SK-N-SH treated with all-trans-retinoic acid at 6 μM for 48 hours (cell line): ENCODE measurements at regions not wholly inside any gene's neighbourhood (a gene's known extent, or its start where the extent isn't known, plus 50 kb on each side); places are given as distances from the start of the nearest gene placed in this dataset.

ENCODE experiments used
- ATAC-seq: fragments of 200-7000 bp; cut with Tn5 transposase; 3 replicates; pipeline ENCODE4 v1.9.1; 2020; ENCODE audit warnings: mild to moderate bottlenecking, moderate library complexity
- ARNTL ChIP-seq: fragments of 450-650 bp; formaldehyde crosslinking; IDR thresholded peaks from 2 replicates; pipeline ENCODE4 v1.5.0; 2020; ENCODE audit warnings: low read depth, mild to moderate bottlenecking, moderate library complexity, borderline replicate concordance
- BACH2 ChIP-seq: fragments of 250-450 bp; sonication (Bioruptor Pico); IDR thresholded peaks from 2 replicates; pipeline ENCODE4 v1.9.0; 2021; ENCODE audit warnings: mild to moderate bottlenecking, borderline replicate concordance
- CSDC2 ChIP-seq: fragments of 250-450 bp; sonication (Bioruptor Pico); IDR thresholded peaks from 2 replicates; pipeline ENCODE4 v1.5.0; 2020; ENCODE audit warnings: mild to moderate bottlenecking, moderate library complexity
- ESRRG ChIP-seq: fragments of 250-450 bp; sonication (Bioruptor Pico); IDR thresholded peaks from 2 replicates; pipeline ENCODE4 v1.6.1; 2021; ENCODE audit warnings: mild to moderate bottlenecking
- GLIS3 ChIP-seq: fragments of 250-450 bp; sonication (Bioruptor Pico); IDR thresholded peaks from 2 replicates; pipeline ENCODE4 v1.5.0; 2020; ENCODE audit warnings: mild to moderate bottlenecking, moderate library complexity
- ISL1 ChIP-seq: fragments of 250-450 bp; sonication (Bioruptor Pico); IDR thresholded peaks from 2 replicates; pipeline ENCODE4 v2.1.2; 2022; ENCODE audit warnings: mild to moderate bottlenecking, moderate library complexity
- OSR1 ChIP-seq: fragments of 250-450 bp; sonication (Bioruptor Pico); IDR thresholded peaks from 2 replicates; pipeline ENCODE4 v1.8.0; 2022; ENCODE audit warnings: moderate library complexity, mild to moderate bottlenecking, inconsistent platforms
- POU6F1 ChIP-seq: fragments of 250-450 bp; sonication (Bioruptor Pico); IDR thresholded peaks from 2 replicates; pipeline ENCODE4 v1.8.0; 2021; ENCODE audit warnings: low read depth, mild to moderate bottlenecking, moderate library complexity, borderline replicate concordance
- PPARA ChIP-seq: fragments of 250-450 bp; sonication (Bioruptor Pico); IDR thresholded peaks from 2 replicates; pipeline ENCODE4 v1.5.0; 2020; ENCODE audit warnings: mild to moderate bottlenecking, borderline replicate concordance
- SNAI2 ChIP-seq: fragments of 250-450 bp; sonication (Bioruptor Pico); IDR thresholded peaks from 2 replicates; pipeline ENCODE4 v1.5.0; 2020; ENCODE audit warnings: mild to moderate bottlenecking, moderate library complexity
- TCF4 ChIP-seq: fragments of 250-450 bp; sonication (Bioruptor Pico); IDR thresholded peaks from 2 replicates; pipeline ENCODE4 v1.8.0; 2021; ENCODE audit warnings: mild to moderate bottlenecking, moderate library complexity, borderline replicate concordance
- TOX ChIP-seq: fragments of 250-450 bp; sonication (Bioruptor Pico); IDR thresholded peaks from 2 replicates; pipeline ENCODE4 v1.8.0; 2021; ENCODE audit warnings: mild to moderate bottlenecking, moderate library complexity, borderline replicate concordance
- ZC3H10 ChIP-seq: fragments of 250-450 bp; sonication (Bioruptor Pico); IDR thresholded peaks from 2 replicates; pipeline ENCODE4 v1.5.1; 2021; ENCODE audit warnings: mild to moderate bottlenecking, moderate library complexity
- ZFP3 ChIP-seq: fragments of 250-450 bp; sonication (Bioruptor Pico); IDR thresholded peaks from 2 replicates; pipeline ENCODE4 v1.5.0; 2020; ENCODE audit warnings: mild to moderate bottlenecking, moderate library complexity
- ZNF70 ChIP-seq: fragments of 450-650 bp; formaldehyde crosslinking; IDR thresholded peaks from 2 replicates; pipeline ENCODE4 v1.5.0; 2020; ENCODE audit warnings: mild to moderate bottlenecking, moderate library complexity
- ZNF8 ChIP-seq: fragments of 450-650 bp; formaldehyde crosslinking; IDR thresholded peaks from 2 replicates; pipeline ENCODE4 v1.5.0; 2020; ENCODE audit warnings: mild to moderate bottlenecking, moderate library complexity
- TF ChIP-seq, protein P1 (sequence below): fragments of 250-450 bp; sonication (Bioruptor Pico); IDR thresholded peaks from 2 replicates; pipeline ENCODE4 v1.5.0; 2020; ENCODE audit warnings: mild to moderate bottlenecking, moderate library complexity
- TF ChIP-seq, protein P2 (sequence below): fragments of 250-450 bp; sonication (Bioruptor Pico); IDR thresholded peaks from 2 replicates; pipeline ENCODE4 v1.5.1; 2021; ENCODE audit warnings: mild to moderate bottlenecking, moderate library complexity
- TF ChIP-seq, protein P3 (sequence below): fragments of 250-450 bp; sonication (Bioruptor Pico); IDR thresholded peaks from 2 replicates; pipeline ENCODE4 v1.8.0; 2020; ENCODE audit warnings: mild to moderate bottlenecking, moderate library complexity, borderline replicate concordance

GRCh38 chr5:74030371-74030770 is 404.4 kb downstream of the ARHGEF28 start (continued):
- TF ChIP-seq, protein P1, sequence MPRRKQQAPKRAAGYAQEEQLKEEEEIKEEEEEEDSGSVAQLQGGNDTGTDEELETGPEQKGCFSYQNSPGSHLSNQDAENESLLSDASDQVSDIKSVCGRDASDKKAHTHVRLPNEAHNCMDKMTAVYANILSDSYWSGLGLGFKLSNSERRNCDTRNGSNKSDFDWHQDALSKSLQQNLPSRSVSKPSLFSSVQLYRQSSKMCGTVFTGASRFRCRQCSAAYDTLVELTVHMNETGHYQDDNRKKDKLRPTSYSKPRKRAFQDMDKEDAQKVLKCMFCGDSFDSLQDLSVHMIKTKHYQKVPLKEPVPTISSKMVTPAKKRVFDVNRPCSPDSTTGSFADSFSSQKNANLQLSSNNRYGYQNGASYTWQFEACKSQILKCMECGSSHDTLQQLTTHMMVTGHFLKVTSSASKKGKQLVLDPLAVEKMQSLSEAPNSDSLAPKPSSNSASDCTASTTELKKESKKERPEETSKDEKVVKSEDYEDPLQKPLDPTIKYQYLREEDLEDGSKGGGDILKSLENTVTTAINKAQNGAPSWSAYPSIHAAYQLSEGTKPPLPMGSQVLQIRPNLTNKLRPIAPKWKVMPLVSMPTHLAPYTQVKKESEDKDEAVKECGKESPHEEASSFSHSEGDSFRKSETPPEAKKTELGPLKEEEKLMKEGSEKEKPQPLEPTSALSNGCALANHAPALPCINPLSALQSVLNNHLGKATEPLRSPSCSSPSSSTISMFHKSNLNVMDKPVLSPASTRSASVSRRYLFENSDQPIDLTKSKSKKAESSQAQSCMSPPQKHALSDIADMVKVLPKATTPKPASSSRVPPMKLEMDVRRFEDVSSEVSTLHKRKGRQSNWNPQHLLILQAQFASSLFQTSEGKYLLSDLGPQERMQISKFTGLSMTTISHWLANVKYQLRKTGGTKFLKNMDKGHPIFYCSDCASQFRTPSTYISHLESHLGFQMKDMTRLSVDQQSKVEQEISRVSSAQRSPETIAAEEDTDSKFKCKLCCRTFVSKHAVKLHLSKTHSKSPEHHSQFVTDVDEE (CRISPR knock-in tag) = no peak
- TF ChIP-seq ZFP3 = no peak

DNA sequence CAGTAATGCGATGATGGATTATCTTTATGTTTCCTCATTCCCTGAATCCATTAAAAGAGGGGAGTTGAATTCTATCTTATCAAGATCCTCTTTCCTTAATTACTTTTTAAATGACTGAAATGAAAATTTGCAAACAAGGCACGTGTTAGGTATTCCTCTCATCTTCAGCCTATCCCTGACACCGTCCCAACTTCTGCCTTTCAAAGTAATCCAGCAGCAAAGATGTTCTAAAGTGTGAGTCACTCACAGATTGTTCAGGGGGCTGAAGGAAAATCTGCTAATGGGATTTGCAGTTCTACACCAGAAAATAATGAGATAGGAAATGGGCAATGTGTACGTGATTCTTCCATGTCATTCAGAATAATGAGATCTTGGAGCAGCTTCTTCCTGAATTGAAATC is 403.0 kb downstream of the ARHGEF28 start:
- TF ChIP-seq TOX (CRISPR knock-in tag) = no peak
- no peak for TF ChIP-seq SNAI2
- TF ChIP-seq TCF4 (CRISPR knock-in tag) = no peak
- no peak for TF ChIP-seq CSDC2 (CRISPR knock-in tag)
- no peak for ATAC-seq

GRCh38 chr5:74028406-74028805 is 402.4 kb downstream of the ARHGEF28 start:
- ATAC-seq = no peak
- no peak for TF ChIP-seq ESRRG (CRISPR knock-in tag)
- TF ChIP-seq, all 23 proteins: peak for 0

- TF ChIP-seq ZFP3 (no peak), BACH2 (CRISPR knock-in tag) (no peak), GLIS3 (no peak), ZNF70 (no peak), POU6F1 (no peak), ISL1 (CRISPR knock-in tag) (no peak), SNAI2 (no peak)
- TF ChIP-seq, protein P2, sequence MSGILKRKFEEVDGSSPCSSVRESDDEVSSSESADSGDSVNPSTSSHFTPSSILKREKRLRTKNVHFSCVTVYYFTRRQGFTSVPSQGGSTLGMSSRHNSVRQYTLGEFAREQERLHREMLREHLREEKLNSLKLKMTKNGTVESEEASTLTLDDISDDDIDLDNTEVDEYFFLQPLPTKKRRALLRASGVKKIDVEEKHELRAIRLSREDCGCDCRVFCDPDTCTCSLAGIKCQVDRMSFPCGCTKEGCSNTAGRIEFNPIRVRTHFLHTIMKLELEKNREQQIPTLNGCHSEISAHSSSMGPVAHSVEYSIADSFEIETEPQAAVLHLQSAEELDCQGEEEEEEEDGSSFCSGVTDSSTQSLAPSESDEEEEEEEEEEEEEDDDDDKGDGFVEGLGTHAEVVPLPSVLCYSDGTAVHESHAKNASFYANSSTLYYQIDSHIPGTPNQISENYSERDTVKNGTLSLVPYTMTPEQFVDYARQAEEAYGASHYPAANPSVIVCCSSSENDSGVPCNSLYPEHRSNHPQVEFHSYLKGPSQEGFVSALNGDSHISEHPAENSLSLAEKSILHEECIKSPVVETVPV (CRISPR knock-in tag) = no peak
- TF ChIP-seq, protein P3, sequence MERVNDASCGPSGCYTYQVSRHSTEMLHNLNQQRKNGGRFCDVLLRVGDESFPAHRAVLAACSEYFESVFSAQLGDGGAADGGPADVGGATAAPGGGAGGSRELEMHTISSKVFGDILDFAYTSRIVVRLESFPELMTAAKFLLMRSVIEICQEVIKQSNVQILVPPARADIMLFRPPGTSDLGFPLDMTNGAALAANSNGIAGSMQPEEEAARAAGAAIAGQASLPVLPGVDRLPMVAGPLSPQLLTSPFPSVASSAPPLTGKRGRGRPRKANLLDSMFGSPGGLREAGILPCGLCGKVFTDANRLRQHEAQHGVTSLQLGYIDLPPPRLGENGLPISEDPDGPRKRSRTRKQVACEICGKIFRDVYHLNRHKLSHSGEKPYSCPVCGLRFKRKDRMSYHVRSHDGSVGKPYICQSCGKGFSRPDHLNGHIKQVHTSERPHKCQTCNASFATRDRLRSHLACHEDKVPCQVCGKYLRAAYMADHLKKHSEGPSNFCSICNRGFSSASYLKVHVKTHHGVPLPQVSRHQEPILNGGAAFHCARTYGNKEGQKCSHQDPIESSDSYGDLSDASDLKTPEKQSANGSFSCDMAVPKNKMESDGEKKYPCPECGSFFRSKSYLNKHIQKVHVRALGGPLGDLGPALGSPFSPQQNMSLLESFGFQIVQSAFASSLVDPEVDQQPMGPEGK (CRISPR knock-in tag) = no peak
- TF ChIP-seq, protein P1 (CRISPR knock-in tag) = no peak
- no peak for ATAC-seq
Measured at GRCh38 chr5:74027732-74028338, 401.8 kb downstream of the ARHGEF28 start.

GRCh38 chr5:74026310-74026709 is 400.3 kb downstream of the ARHGEF28 start:
- ATAC-seq = no peak
- TF ChIP-seq, protein P1 (CRISPR knock-in tag) = no peak
- TF ChIP-seq ISL1 (CRISPR knock-in tag) = no peak
- TF ChIP-seq ESRRG (CRISPR knock-in tag) = no peak
- TF ChIP-seq OSR1 (CRISPR knock-in tag) = no peak
- no peak for TF ChIP-seq ARNTL (CRISPR knock-in tag)
- TF ChIP-seq POU6F1 = no peak
- no peak for TF ChIP-seq ZFP3
- TF ChIP-seq PPARA (CRISPR knock-in tag) = no peak
- TF ChIP-seq ZC3H10 = no peak
- TF ChIP-seq ZNF8 = no peak
- no peak for TF ChIP-seq BACH2 (CRISPR knock-in tag)
